ENCODE measurements at regions not wholly inside any gene's neighbourhood (a gene's known extent, or its start where the extent isn't known, plus 50 kb on each side); places are given as distances from the start of the nearest gene placed in this dataset.

- DNase-seq (ENCODE audit: low spot score): no peak
These were observed 211.4 kb downstream of the GASK1B start for GRCh38 chr4:157961229-157961990.

- DNase-seq (ENCODE audit: low spot score): no peak
These were observed 214.9 kb downstream of the GASK1B start for GRCh38 chr4:157957905-157958304.

GRCh38 chr4:157942017-157942416 lies 230.8 kb downstream of the GASK1B start:
- DNase-seq (ENCODE audit: low spot score): no peak

GRCh38 chr4:157934151-157934550 lies 238.7 kb downstream of the GASK1B start:
- DNase-seq (ENCODE audit: low spot score): no peak

GRCh38 chr4:157932936-157933335 lies 239.9 kb downstream of the GASK1B start:
- no peak for DNase-seq (ENCODE audit: low spot score)

GRCh38 chr4:157929486-157929885 lies 243.3 kb downstream of the GASK1B start:
- DNase-seq (ENCODE audit: low spot score): no peak

- DNase-seq (ENCODE audit: low spot score): no peak
These were observed 254.6 kb downstream of the GASK1B start for GRCh38 chr4:157918036-157918832.

- no peak for DNase-seq (ENCODE audit: low spot score)
These were observed 260.6 kb downstream of the GASK1B start for GRCh38 chr4:157912212-157912611.

- DNase-seq (ENCODE audit: low spot score): no peak
These were observed 261.2 kb downstream of the GASK1B start for GRCh38 chr4:157911662-157912061.

- no peak for DNase-seq (ENCODE audit: low spot score)
These were observed 264.1 kb downstream of the GASK1B start for GRCh38 chr4:157908691-157909090.

GRCh38 chr4:157908031-157908430 lies 264.8 kb downstream of the GASK1B start:
- DNase-seq (ENCODE audit: low spot score): no peak

GRCh38 chr4:157907226-157907946 lies 265.4 kb downstream of the GASK1B start:
- DNase-seq (ENCODE audit: low spot score): no peak

- no peak for DNase-seq (ENCODE audit: low spot score)
These were observed 273.8 kb downstream of the GASK1B start for GRCh38 chr4:157898836-157899605.

GRCh38 chr4:157897855-157898370 lies 274.9 kb downstream of the GASK1B start:
- no peak for DNase-seq (ENCODE audit: low spot score)

GRCh38 chr4:157896726-157897125 lies 276.1 kb downstream of the GASK1B start:
- no peak for DNase-seq (ENCODE audit: low spot score)

GRCh38 chr4:157895205-157895604 lies 277.6 kb downstream of the GASK1B start:
- DNase-seq (ENCODE audit: low spot score): no peak

- no peak for DNase-seq (ENCODE audit: low spot score)
These were observed 283.0 kb downstream of the GASK1B start for GRCh38 chr4:157889788-157890187.

GRCh38 chr4:157888281-157888680 lies 284.5 kb downstream of the GASK1B start:
- DNase-seq (ENCODE audit: low spot score): no peak

GRCh38 chr4:157887316-157887715 lies 285.5 kb downstream of the GASK1B start:
- DNase-seq (ENCODE audit: low spot score): no peak

- no peak for DNase-seq (ENCODE audit: low spot score)
These were observed 286.2 kb downstream of the GASK1B start for GRCh38 chr4:157886645-157887044.

GRCh38 chr4:157885811-157886210 lies 287.0 kb downstream of the GASK1B start:
- no peak for DNase-seq (ENCODE audit: low spot score)

- DNase-seq (ENCODE audit: low spot score): no peak
These were observed 289.9 kb downstream of the GASK1B start for GRCh38 chr4:157882901-157883300.
